Glomerular visceral epithelial cell (primary cell): ENCODE measurements at regions not wholly inside any gene's neighbourhood (a gene's known extent, or its start where the extent isn't known, plus 50 kb on each side); places are given as distances from the start of the nearest gene placed in this dataset.
"Not testable (repeated sequence)": the region's sequence is repeated elsewhere in the genome, so short reads cannot be mapped to it uniquely, and the experiment has no call there.

ENCODE experiments used
- DNase-seq: peaks from one replicate; pipeline ENCODE4 v3.0.0-alpha.2; 2016; ENCODE audit errors: extremely low spot score

GRCh38 chr4:87901422-87901992 is 68.7 kb downstream of the MEPE start:
- no peak for DNase-seq

- DNase-seq, result no peak
These were observed 70.8 kb upstream of the SPP1 start for GRCh38 chr4:87904639-87905160.

GRCh38 chr4:87908336-87908735 is 67.2 kb upstream of the SPP1 start:
- no peak for DNase-seq

- DNase-seq, result no peak
These were observed 64.7 kb upstream of the SPP1 start for GRCh38 chr4:87910795-87911194.

GRCh38 chr4:87911252-87911774 is 64.2 kb upstream of the SPP1 start:
- no peak for DNase-seq

GRCh38 chr4:87912164-87913004 is 63.1 kb upstream of the SPP1 start:
- no peak for DNase-seq

- no peak for DNase-seq
These were observed 61.6 kb upstream of the SPP1 start for GRCh38 chr4:87913896-87914295.

GRCh38 chr4:87915621-87916020 is 59.9 kb upstream of the SPP1 start:
- DNase-seq, result no peak

GRCh38 chr4:87916626-87917025 is 58.9 kb upstream of the SPP1 start:
- DNase-seq, result peak; percentile 39

GRCh38 chr4:87917911-87918310 is 57.6 kb upstream of the SPP1 start:
- DNase-seq, result not testable (repeated sequence)

GRCh38 chr4:87918314-87919058 is 57.0 kb upstream of the SPP1 start:
- no peak for DNase-seq

GRCh38 chr4:87919304-87919703 is 56.2 kb upstream of the SPP1 start:
- not testable (repeated sequence) for DNase-seq

GRCh38 chr4:87919941-87920340 is 55.6 kb upstream of the SPP1 start:
- DNase-seq, result no peak

GRCh38 chr4:87920478-87920877 is 55.0 kb upstream of the SPP1 start:
- no peak for DNase-seq

- not testable (repeated sequence) for DNase-seq
These were observed 53.7 kb upstream of the SPP1 start for GRCh38 chr4:87921626-87922479.

GRCh38 chr4:87924146-87924545 is 51.4 kb upstream of the SPP1 start:
- DNase-seq, result not testable (repeated sequence)
